Activated CD8-positive, alpha-beta T cell treated with anti-CD3 and anti-CD28 coated beads for 36 hours (primary cell): ENCODE measurements at regions not wholly inside any gene's neighbourhood (a gene's known extent, or its start where the extent isn't known, plus 50 kb on each side); places are given as distances from the start of the nearest gene placed in this dataset.

Experiments
- ATAC-seq: fragments of 200-7000 bp; cut with Tn5 transposase; one replicate; pipeline ENCODE4 v1.10.0; 2021; ENCODE audit warnings: mild to moderate bottlenecking, moderate library complexity
- CTCF ChIA-PET: fragments of 350-600 bp; sonication (Branson Sonifier 250); formaldehyde crosslinking; loops from one replicate; lab custom pipeline; 2021; ENCODE audit warnings: antibody characterized with exemption; lab: Charles Lee
- POLR2A ChIA-PET: fragments of 350-600 bp; sonication (Branson Sonifier 250); formaldehyde crosslinking; loops from one replicate; lab custom pipeline; 2021; ENCODE audit warnings: antibody characterized with exemption; lab: Charles Lee
- DNase-seq: peaks from one replicate; pipeline ENCODE4 v3.0.0-alpha.2; 2020
- H3K27ac Mint-ChIP-seq: one replicate; pipeline ENCODE4 v1.8.0; 2021; ENCODE audit warnings: mild to moderate bottlenecking, mixed read lengths
- H3K27me3 Mint-ChIP-seq: one replicate; pipeline ENCODE4 v1.8.0; 2021; ENCODE audit warnings: mixed read lengths
- H3K36me3 Mint-ChIP-seq: one replicate; pipeline ENCODE4 v1.8.0; 2021; ENCODE audit warnings: low read depth, mixed read lengths
- H3K4me1 Mint-ChIP-seq: one replicate; pipeline ENCODE4 v1.8.0; 2021; ENCODE audit warnings: low read depth, mixed read lengths
- H3K4me3 Mint-ChIP-seq: one replicate; pipeline ENCODE4 v1.8.0; 2021; ENCODE audit warnings: mild to moderate bottlenecking, moderate library complexity, mixed read lengths
- H3K9me3 Mint-ChIP-seq: one replicate; pipeline ENCODE4 v1.8.0; 2021; ENCODE audit warnings: mixed read lengths
- intact Hi-C: fragments of 100-400 bp; cut with micrococcal nuclease; formaldehyde crosslinking; loops from one replicate; pipeline ENCODE4 v1.10.0; 2022
- TF ChIP-seq, protein P1 (sequence below): fragments of 200-600 bp; IDR thresholded peaks from one replicate; pipeline ENCODE4 v1.8.0; 2022; ENCODE audit warnings: antibody characterized with exemption, mild to moderate bottlenecking

DNA sequence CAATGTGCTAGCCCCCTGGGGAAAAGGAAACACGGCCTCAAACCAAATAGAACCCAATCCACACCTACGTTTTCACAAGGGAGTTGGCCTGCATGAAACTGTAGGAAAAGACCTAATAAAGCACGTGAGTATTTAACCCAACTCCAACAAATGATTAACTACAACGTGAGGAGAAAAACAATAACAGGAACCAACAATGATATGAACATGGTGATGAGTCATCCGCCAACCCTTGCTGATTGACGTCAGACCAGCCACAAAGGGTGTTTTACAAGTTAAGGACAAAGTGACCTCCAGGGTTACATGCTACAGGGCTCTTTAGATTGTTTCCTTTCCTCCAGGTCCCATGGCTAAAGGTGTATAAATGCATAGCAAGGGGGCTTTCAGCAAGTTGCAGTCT, 460.5 kb downstream of the COG6 start:
- Mint-ChIP-seq H3K36me3 (peaks cover 3% of the 10 kb centered on the region), H3K27ac (peak overlapping the region; percentile 85), H3K4me1 (peaks cover 15% of the 10 kb centered on the region), H3K9me3 (peaks cover 7% of the 10 kb centered on the region), H3K4me3 (no peak overlapping the region), H3K27me3 (no peaks in the 10 kb centered on the region)
- intact Hi-C loops, result no loop called here
- TF ChIP-seq, protein P1, sequence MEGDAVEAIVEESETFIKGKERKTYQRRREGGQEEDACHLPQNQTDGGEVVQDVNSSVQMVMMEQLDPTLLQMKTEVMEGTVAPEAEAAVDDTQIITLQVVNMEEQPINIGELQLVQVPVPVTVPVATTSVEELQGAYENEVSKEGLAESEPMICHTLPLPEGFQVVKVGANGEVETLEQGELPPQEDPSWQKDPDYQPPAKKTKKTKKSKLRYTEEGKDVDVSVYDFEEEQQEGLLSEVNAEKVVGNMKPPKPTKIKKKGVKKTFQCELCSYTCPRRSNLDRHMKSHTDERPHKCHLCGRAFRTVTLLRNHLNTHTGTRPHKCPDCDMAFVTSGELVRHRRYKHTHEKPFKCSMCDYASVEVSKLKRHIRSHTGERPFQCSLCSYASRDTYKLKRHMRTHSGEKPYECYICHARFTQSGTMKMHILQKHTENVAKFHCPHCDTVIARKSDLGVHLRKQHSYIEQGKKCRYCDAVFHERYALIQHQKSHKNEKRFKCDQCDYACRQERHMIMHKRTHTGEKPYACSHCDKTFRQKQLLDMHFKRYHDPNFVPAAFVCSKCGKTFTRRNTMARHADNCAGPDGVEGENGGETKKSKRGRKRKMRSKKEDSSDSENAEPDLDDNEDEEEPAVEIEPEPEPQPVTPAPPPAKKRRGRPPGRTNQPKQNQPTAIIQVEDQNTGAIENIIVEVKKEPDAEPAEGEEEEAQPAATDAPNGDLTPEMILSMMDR, result no peak
- DNase-seq (peak; percentile 72), ATAC-seq (peak; percentile 92)
- ChIA-PET POLR2A (no interaction called here), CTCF (no interaction called here)

DNA sequence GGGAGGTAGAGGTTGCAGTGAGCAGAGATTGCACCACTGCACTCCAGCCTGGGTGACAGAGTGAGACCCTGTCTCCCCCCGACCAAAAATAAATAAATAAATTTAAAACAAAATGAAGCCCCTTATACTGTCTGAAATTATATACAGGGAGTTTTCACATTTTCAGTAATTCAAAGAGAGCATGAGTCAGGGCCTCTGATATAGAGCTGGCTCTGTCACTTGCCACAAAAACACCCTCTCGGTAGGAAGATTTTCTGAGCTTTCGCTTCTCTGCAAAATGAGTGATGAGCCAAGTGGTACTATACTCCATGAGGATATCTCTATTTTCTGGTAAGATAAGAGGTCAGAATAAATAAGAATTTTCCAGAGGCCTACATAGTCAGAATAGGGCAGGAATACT, 462.9 kb downstream of the COG6 start:
- ATAC-seq, result peak; percentile 9
- Mint-ChIP-seq H3K9me3 (peaks cover 7% of the 10 kb centered on the region), H3K4me1 (peaks cover 15% of the 10 kb centered on the region), H3K27ac (no peak overlapping the region), H3K4me3 (no peak overlapping the region), H3K27me3 (no peaks in the 10 kb centered on the region), H3K36me3 (peaks cover 3% of the 10 kb centered on the region)
- intact Hi-C loops, result no loop called here
- CTCF ChIA-PET, result no interaction called here
- DNase-seq, result no peak
- POLR2A ChIA-PET, result no interaction called here
- TF ChIP-seq, protein P1, result no peak

DNA sequence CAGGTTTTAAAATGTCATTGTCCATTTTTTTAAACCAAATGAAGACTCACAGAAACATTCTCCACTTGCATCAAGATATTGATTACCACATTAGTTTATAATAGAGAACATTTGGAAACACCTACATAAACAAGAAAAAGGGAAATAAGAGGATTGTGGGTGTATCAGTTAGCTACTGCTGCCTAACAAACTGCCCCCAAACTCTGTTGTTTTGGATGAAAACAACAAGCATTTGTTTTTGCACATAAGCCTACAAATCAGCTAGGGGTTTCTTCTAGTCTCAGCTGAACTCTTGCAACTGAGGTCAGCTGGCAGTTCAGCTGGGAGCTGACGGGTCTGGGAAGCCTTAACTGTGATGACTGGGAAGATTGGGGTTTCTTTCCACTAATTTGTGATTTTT, 464.4 kb downstream of the COG6 start:
- TF ChIP-seq, protein P1, result no peak
- Mint-ChIP-seq H3K27me3 (no peaks in the 10 kb centered on the region), H3K4me1 (peaks cover 15% of the 10 kb centered on the region), H3K9me3 (peaks cover 7% of the 10 kb centered on the region), H3K36me3 (peaks cover 3% of the 10 kb centered on the region), H3K27ac (no peak overlapping the region), H3K4me3 (no peak overlapping the region)
- DNase-seq (no peak), ATAC-seq (no peak)
- POLR2A ChIA-PET, result no interaction called here
- CTCF ChIA-PET, result interaction anchor here (0.7 to 1.0 kb wide), 2 partner anchors 10 to 50 kb away, joined by 3 to 4 read pairs; no protein-coding TSS in a partner anchor
- intact Hi-C loops, result no loop called here

DNA sequence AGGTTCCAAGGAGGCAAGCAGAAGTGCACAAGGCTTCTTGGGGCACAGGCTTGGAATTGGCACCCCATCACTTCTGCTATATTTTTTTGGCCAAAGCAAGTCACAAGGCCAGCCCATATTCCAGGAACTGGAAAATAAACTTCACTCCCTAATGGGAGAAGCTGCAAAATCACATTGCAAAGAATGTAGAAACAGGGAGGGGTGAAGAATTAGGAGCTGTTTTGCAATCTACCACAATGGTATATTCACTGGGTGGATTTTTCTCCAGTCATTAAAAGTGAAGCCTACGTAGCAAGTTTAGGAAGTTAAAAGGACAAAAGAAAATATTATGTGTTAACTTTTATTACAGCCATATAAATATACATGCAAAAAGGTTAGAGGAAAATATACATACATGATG, 464.8 kb downstream of the COG6 start:
- no peak overlapping the region for H3K4me3 Mint-ChIP-seq
- peaks cover 17% of the 10 kb centered on the region for H3K4me1 Mint-ChIP-seq
- intact Hi-C loops, result no loop called here
- DNase-seq (no peak), ATAC-seq (no peak)
- peaks cover 7% of the 10 kb centered on the region for H3K9me3 Mint-ChIP-seq
- H3K27me3 Mint-ChIP-seq, result no peaks in the 10 kb centered on the region
- ChIA-PET CTCF (interaction anchor here (0.7 kb wide), 1 partner anchor 10 kb away, joined by 3 read pairs; no protein-coding TSS in a partner anchor), POLR2A (no interaction called here)
- TF ChIP-seq, protein P1, result no peak
- H3K27ac Mint-ChIP-seq, result no peak overlapping the region
- peaks cover 3% of the 10 kb centered on the region for H3K36me3 Mint-ChIP-seq

DNA sequence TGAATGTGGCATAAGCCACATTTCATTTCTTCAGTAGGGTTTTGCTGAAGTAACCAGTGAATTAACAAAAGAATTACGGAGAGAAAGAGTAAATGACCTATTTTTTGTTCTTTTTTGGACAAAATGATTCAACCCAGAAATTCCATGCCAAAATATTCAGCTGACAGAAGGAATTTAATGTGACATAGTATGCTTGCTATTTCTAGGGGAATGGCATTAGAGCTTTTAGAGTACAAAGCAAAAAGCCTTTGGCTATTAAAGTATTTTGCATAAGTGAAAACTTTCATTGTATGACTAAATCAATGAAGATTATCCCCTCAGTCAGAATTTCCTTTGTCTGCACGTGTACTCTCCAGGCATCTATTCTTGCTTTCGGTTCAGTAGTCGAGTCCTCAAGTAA, 465.3 kb downstream of the COG6 start:
- peaks cover 3% of the 10 kb centered on the region for H3K36me3 Mint-ChIP-seq
- CTCF ChIA-PET, result no interaction called here
- no peak for DNase-seq
- intact Hi-C loops, result no loop called here
- H3K4me3 Mint-ChIP-seq, result no peak overlapping the region
- POLR2A ChIA-PET, result no interaction called here
- H3K27ac Mint-ChIP-seq, result no peak overlapping the region
- H3K4me1 Mint-ChIP-seq, result peaks cover 16% of the 10 kb centered on the region
- H3K9me3 Mint-ChIP-seq, result peaks cover 7% of the 10 kb centered on the region
- TF ChIP-seq, protein P1, result no peak
- no peak for ATAC-seq
- H3K27me3 Mint-ChIP-seq, result no peaks in the 10 kb centered on the region
